ENCODE measurements at regions not wholly inside any gene's neighbourhood (a gene's known extent, or its start where the extent isn't known, plus 50 kb on each side); places are given as distances from the start of the nearest gene placed in this dataset.

DNA sequence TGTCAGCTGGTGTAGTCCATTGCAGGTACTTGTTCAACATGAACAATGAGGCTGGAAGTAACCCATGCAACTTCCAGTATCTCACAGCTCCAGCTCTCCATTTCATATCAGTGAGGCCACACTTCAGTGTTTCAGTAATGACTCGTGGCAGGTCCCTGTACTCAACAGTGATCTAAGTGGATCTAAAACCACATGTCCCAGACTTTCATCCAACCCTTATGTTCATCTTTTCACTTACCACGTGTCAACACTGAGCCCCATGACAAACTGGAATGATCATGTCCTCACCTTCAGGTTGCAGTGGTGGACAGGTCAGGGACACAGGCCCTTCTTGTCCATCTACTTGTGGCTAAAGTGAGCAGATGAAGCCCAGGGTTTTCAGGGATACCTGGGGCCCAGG lies 155.0 kb upstream of the GRB10 start:
- Histone ChIP-seq H3K9me3 (ENCODE audit: insufficient read depth, low read depth, low read length) (no peaks in the 10 kb centered on the region), H3K4me1 (ENCODE audit: insufficient read depth, low read length) (no peaks in the 10 kb centered on the region), H3K4me2 (ENCODE audit: low read length) (no peak overlapping the region), H3K4me3 (ENCODE audit: insufficient read depth, low read depth, low read length) (no peak overlapping the region), H3K9ac (ENCODE audit: low read length) (no peak overlapping the region), H3K27ac (ENCODE audit: low read depth, low read length) (no peak overlapping the region), H4K20me1 (ENCODE audit: insufficient read depth, low read length) (no peaks in the 10 kb centered on the region), H3K79me2 (ENCODE audit: insufficient read depth, low read length) (no peaks in the 10 kb centered on the region), H2AFZ (ENCODE audit: low read depth, low read length) (no peak overlapping the region), H3K36me3 (ENCODE audit: insufficient read depth, low read length) (no peaks in the 10 kb centered on the region), H3K27me3 (ENCODE audit: insufficient read depth, low read length) (no peaks in the 10 kb centered on the region)
- Mint-ChIP-seq H3K27me3 (ENCODE audit: low read depth, unreplicated experiment) (no peaks in the 10 kb centered on the region), H3K9me3 (ENCODE audit: unreplicated experiment) (peaks cover 8% of the 10 kb centered on the region), H3K36me3 (ENCODE audit: low read depth, unreplicated experiment) (no peaks in the 10 kb centered on the region), H3K4me1 (ENCODE audit: low read depth, unreplicated experiment) (peaks cover 13% of the 10 kb centered on the region), H3K4me3 (ENCODE audit: unreplicated experiment) (no peak overlapping the region), H3K27ac (ENCODE audit: unreplicated experiment) (no peak overlapping the region)
- DNase-seq (ENCODE audit: low read depth) (no peak), FAIRE-seq (no peak)
- no peak for TF ChIP-seq EZH2 (IDR thresholded peaks at IDR 0.05; ENCODE audit: insufficient read depth, low read length)
- TF ChIP-seq, protein P1, sequence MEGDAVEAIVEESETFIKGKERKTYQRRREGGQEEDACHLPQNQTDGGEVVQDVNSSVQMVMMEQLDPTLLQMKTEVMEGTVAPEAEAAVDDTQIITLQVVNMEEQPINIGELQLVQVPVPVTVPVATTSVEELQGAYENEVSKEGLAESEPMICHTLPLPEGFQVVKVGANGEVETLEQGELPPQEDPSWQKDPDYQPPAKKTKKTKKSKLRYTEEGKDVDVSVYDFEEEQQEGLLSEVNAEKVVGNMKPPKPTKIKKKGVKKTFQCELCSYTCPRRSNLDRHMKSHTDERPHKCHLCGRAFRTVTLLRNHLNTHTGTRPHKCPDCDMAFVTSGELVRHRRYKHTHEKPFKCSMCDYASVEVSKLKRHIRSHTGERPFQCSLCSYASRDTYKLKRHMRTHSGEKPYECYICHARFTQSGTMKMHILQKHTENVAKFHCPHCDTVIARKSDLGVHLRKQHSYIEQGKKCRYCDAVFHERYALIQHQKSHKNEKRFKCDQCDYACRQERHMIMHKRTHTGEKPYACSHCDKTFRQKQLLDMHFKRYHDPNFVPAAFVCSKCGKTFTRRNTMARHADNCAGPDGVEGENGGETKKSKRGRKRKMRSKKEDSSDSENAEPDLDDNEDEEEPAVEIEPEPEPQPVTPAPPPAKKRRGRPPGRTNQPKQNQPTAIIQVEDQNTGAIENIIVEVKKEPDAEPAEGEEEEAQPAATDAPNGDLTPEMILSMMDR (IDR thresholded peaks at IDR 0.05; ENCODE audit: insufficient read depth, low read depth, low read length) = no peak

DNA sequence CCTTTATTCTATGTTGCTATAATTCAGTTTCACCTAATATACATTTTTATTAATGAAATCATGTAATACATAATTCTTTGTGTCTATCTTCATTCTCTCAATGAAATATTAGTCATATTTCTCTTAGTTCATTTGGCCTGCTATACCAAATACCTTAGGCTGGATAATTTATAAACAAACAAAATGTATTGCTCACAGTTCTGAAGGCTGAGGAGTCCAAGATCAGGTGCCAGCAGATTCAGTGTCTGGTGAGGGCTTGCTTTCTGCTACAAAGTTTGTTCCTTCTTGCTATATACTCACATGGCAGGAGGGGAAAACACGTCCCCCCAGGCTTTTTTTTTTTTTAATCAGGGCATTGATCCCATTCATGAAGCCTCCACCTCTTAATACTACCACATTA lies 143.4 kb upstream of the GRB10 start:
- H3K9me3 Mint-ChIP-seq (ENCODE audit: unreplicated experiment) = peaks cover 3% of the 10 kb centered on the region
- no peak overlapping the region for H2AFZ ChIP-seq (ENCODE audit: low read depth, low read length)
- H3K36me3 Mint-ChIP-seq (ENCODE audit: low read depth, unreplicated experiment) = no peaks in the 10 kb centered on the region
- H3K4me3 Mint-ChIP-seq (ENCODE audit: unreplicated experiment) = no peak overlapping the region
- no peaks in the 10 kb centered on the region for H4K20me1 ChIP-seq (ENCODE audit: insufficient read depth, low read length)
- H3K4me1 ChIP-seq (ENCODE audit: insufficient read depth, low read length) = no peaks in the 10 kb centered on the region
- H3K27ac Mint-ChIP-seq (ENCODE audit: unreplicated experiment) = no peak overlapping the region
- no peak for FAIRE-seq
- TF ChIP-seq, protein P1 (IDR thresholded peaks at IDR 0.05; ENCODE audit: insufficient read depth, low read depth, low read length) = no peak
- TF ChIP-seq EZH2 (IDR thresholded peaks at IDR 0.05; ENCODE audit: insufficient read depth, low read length) = no peak
- H3K27me3 Mint-ChIP-seq (ENCODE audit: low read depth, unreplicated experiment) = peaks cover 4% of the 10 kb centered on the region
- H3K4me2 ChIP-seq (ENCODE audit: low read length) = no peak overlapping the region
- no peak overlapping the region for H3K9ac ChIP-seq (ENCODE audit: low read length)
- no peak overlapping the region for H3K27ac ChIP-seq (ENCODE audit: low read depth, low read length)
- H3K36me3 ChIP-seq (ENCODE audit: insufficient read depth, low read length) = no peaks in the 10 kb centered on the region
- DNase-seq (ENCODE audit: low read depth) = no peak
- H3K9me3 ChIP-seq (ENCODE audit: insufficient read depth, low read depth, low read length) = no peaks in the 10 kb centered on the region
- no peaks in the 10 kb centered on the region for H3K79me2 ChIP-seq (ENCODE audit: insufficient read depth, low read length)
- no peak overlapping the region for H3K4me3 ChIP-seq (ENCODE audit: insufficient read depth, low read depth, low read length)
- H3K4me1 Mint-ChIP-seq (ENCODE audit: low read depth, unreplicated experiment) = peaks cover under 1% of the 10 kb centered on the region
- no peaks in the 10 kb centered on the region for H3K27me3 ChIP-seq (ENCODE audit: insufficient read depth, low read length)

DNA sequence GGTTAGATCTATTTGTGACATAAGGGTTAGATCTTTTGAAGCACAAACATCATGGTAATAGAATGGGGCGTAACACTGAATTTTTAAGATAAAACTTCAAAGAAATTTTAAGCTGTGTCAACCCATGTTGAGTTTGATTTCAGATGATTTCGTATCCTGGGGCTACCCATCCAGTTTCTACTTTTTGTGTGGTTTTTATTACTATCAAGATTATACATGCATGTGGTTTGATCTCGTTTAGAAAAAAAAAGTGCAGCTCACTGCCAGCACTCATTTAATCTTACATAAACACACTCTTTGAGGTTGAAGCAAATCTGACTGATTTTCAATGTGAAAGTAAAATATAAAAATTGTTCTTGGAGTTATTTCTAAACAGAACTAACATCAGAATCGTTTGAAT lies 140.8 kb upstream of the GRB10 start:
- Mint-ChIP-seq H3K27ac (ENCODE audit: unreplicated experiment) (no peak overlapping the region), H3K36me3 (ENCODE audit: low read depth, unreplicated experiment) (no peaks in the 10 kb centered on the region), H3K27me3 (ENCODE audit: low read depth, unreplicated experiment) (peaks cover 20% of the 10 kb centered on the region), H3K9me3 (ENCODE audit: unreplicated experiment) (peaks cover 3% of the 10 kb centered on the region), H3K4me3 (ENCODE audit: unreplicated experiment) (no peak overlapping the region), H3K4me1 (ENCODE audit: low read depth, unreplicated experiment) (peaks cover 7% of the 10 kb centered on the region)
- Histone ChIP-seq H3K9ac (ENCODE audit: low read length) (no peak overlapping the region), H3K27me3 (ENCODE audit: insufficient read depth, low read length) (peaks cover 3% of the 10 kb centered on the region), H3K79me2 (ENCODE audit: insufficient read depth, low read length) (no peaks in the 10 kb centered on the region), H4K20me1 (ENCODE audit: insufficient read depth, low read length) (no peaks in the 10 kb centered on the region), H3K27ac (ENCODE audit: low read depth, low read length) (no peak overlapping the region), H3K4me1 (ENCODE audit: insufficient read depth, low read length) (no peaks in the 10 kb centered on the region), H3K4me2 (ENCODE audit: low read length) (no peak overlapping the region), H3K36me3 (ENCODE audit: insufficient read depth, low read length) (no peaks in the 10 kb centered on the region), H2AFZ (ENCODE audit: low read depth, low read length) (no peak overlapping the region), H3K4me3 (ENCODE audit: insufficient read depth, low read depth, low read length) (no peak overlapping the region), H3K9me3 (ENCODE audit: insufficient read depth, low read depth, low read length) (no peaks in the 10 kb centered on the region)
- no peak for TF ChIP-seq EZH2 (IDR thresholded peaks at IDR 0.05; ENCODE audit: insufficient read depth, low read length)
- TF ChIP-seq, protein P1 (IDR thresholded peaks at IDR 0.05; ENCODE audit: insufficient read depth, low read depth, low read length) = no peak
- DNase-seq (ENCODE audit: low read depth) = no peak
- FAIRE-seq = no peak
